AG04449 (cell line): ENCODE measurements at regions not wholly inside any gene's neighbourhood (a gene's known extent, or its start where the extent isn't known, plus 50 kb on each side); places are given as distances from the start of the nearest gene placed in this dataset.

Experiments
- CTCF ChIA-PET: fragments of 350-600 bp; formaldehyde crosslinking; extraction: SDS; loops from one replicate; lab custom pipeline; 2021; ENCODE audit warnings: antibody characterized with exemption; lab: Yijun Ruan, JAX
- POLR2A ChIA-PET: fragments of 400-600, 350-600 bp; formaldehyde crosslinking; extraction: SDS; loops from one replicate; lab custom pipeline; 2020; ENCODE audit warnings: antibody characterized with exemption, inconsistent platforms; lab: Yijun Ruan, JAX
- DNase-seq: peaks from one replicate; pipeline ENCODE4 v3.0.0-alpha.2; 2010; ENCODE audit warnings: low read depth, low spot score
- H3K4me3 ChIP-seq: 2 replicates; pipeline ENCODE4 v1.5.1; 2011; ENCODE audit warnings: low read depth, mild to moderate bottlenecking, control low read depth, low read length
- CTCF ChIP-seq: IDR thresholded peaks from one replicate; pipeline ENCODE4 v1.5.1; 2011; ENCODE audit warnings: mild to moderate bottlenecking, moderate library complexity, low read length, control low read depth, inconsistent platforms; ENCODE audit not compliant: insufficient read depth; ENCODE audit errors: missing control alignments

- ChIA-PET POLR2A (no interaction called here), CTCF (no interaction called here)
- no peak overlapping the region for H3K4me3 ChIP-seq
- no peak for DNase-seq
- TF ChIP-seq CTCF, result no peak
Measured at GRCh38 chr10:121007264-121007663, 156.1 kb downstream of the WDR11 start.

GRCh38 chr10:121015916-121016315, 164.8 kb downstream of the WDR11 start:
- ChIA-PET POLR2A (no interaction called here), CTCF (no interaction called here)
- no peak for DNase-seq
- TF ChIP-seq CTCF, result no peak
- H3K4me3 ChIP-seq, result no peak overlapping the region

GRCh38 chr10:121024905-121025584, 173.9 kb downstream of the WDR11 start:
- no peak for DNase-seq
- H3K4me3 ChIP-seq, result no peak overlapping the region
- no peak for TF ChIP-seq CTCF
- POLR2A ChIA-PET, result no interaction called here
- CTCF ChIA-PET, result no interaction called here

- POLR2A ChIA-PET, result no interaction called here
Measured at GRCh38 chr10:121025731-121026130, 174.6 kb downstream of the WDR11 start.

GRCh38 chr10:121027371-121027770, 176.2 kb downstream of the WDR11 start:
- CTCF ChIA-PET, result no interaction called here
- POLR2A ChIA-PET, result no interaction called here
- no peak overlapping the region for H3K4me3 ChIP-seq
- no peak for TF ChIP-seq CTCF
- no peak for DNase-seq

More at GRCh38 chr10:121025731-121026130, 174.6 kb downstream of the WDR11 start:
- CTCF ChIA-PET, result no interaction called here
- no peak overlapping the region for H3K4me3 ChIP-seq
- TF ChIP-seq CTCF, result no peak
- no peak for DNase-seq

- ChIA-PET POLR2A (no interaction called here), CTCF (no interaction called here)
- no peak for TF ChIP-seq CTCF
- no peak for DNase-seq
- H3K4me3 ChIP-seq, result no peak overlapping the region
Measured at GRCh38 chr10:121032460-121032859, 181.3 kb downstream of the WDR11 start.
